ENCODE measurements at regions not wholly inside any gene's neighbourhood (a gene's known extent, or its start where the extent isn't known, plus 50 kb on each side); places are given as distances from the start of the nearest gene placed in this dataset.

GRCh38 chr2:120830096-120830830, 94.6 kb downstream of the GLI2 start:
- no peaks in the 10 kb centered on the region for H3K9me2 ChIP-seq (ENCODE audit: insufficient read depth)
- no peaks in the 10 kb centered on the region for H3K27me3 ChIP-seq (ENCODE audit: insufficient read depth, low read length)
- no peak for TF ChIP-seq CTCF (IDR thresholded peaks at IDR 0.05 in 2 of 3, conservative IDR thresholded peaks at IDR 0.05 in 1 of 3; ENCODE audit: borderline replicate concordance in 1 of 3, insufficient read depth in 1 of 3, low read depth in 2 of 3, low read length in 2 of 3)
- TF ChIP-seq EZH2 (IDR thresholded peaks at IDR 0.05), result no peak
- no peak for TF ChIP-seq EGR1 (IDR thresholded peaks at IDR 0.05; ENCODE audit: low read depth)
- TF ChIP-seq POLR2AphosphoS5 (IDR thresholded peaks at IDR 0.05; ENCODE audit: low read depth, low read length), result no peak
- TF ChIP-seq CBX3 (IDR thresholded peaks at IDR 0.05; ENCODE audit: low read depth), result no peak
- TF ChIP-seq ZNF274 (IDR thresholded peaks at IDR 0.05; ENCODE audit: low read depth, low read length), result no peak
- TF ChIP-seq REST (IDR thresholded peaks at IDR 0.05; ENCODE audit: low read depth), result no peak
- TF ChIP-seq CEBPB (IDR thresholded peaks at IDR 0.05; ENCODE audit: low read depth), result no peak
- no peak for TF ChIP-seq SP1 (IDR thresholded peaks at IDR 0.05; ENCODE audit: low read depth)
- TF ChIP-seq TCF7L2 (IDR thresholded peaks at IDR 0.05; ENCODE audit: borderline replicate concordance, extremely low read depth, insufficient read depth, insufficient read length), result no peak
- TF ChIP-seq SRF (IDR thresholded peaks at IDR 0.05; ENCODE audit: low read depth), result no peak
- no peak for TF ChIP-seq RAD21 (IDR thresholded peaks at IDR 0.05; ENCODE audit: low read depth)
- TF ChIP-seq SIN3A (IDR thresholded peaks at IDR 0.05; ENCODE audit: low read depth), result no peak
- no peak for TF ChIP-seq ATF3 (IDR thresholded peaks at IDR 0.05)
- no peak for TF ChIP-seq EZH2phosphoT487 (IDR thresholded peaks at IDR 0.05; ENCODE audit: borderline replicate concordance)
- TF ChIP-seq FOSL1 (IDR thresholded peaks at IDR 0.05; ENCODE audit: low read depth), result no peak
- no peak for TF ChIP-seq POLR2A (IDR thresholded peaks at IDR 0.05; ENCODE audit: borderline replicate concordance, extremely low read depth, insufficient read depth, insufficient read length)
- TF ChIP-seq ZFX (IDR thresholded peaks at IDR 0.05), result no peak
- no peaks in the 10 kb centered on the region for H3K36me3 ChIP-seq (ENCODE audit: control insufficient read depth in 1 of 2, insufficient read depth in 2 of 2, low read length in 2 of 2)
- H3K79me2 ChIP-seq (ENCODE audit: insufficient read depth, low read length), result no peaks in the 10 kb centered on the region
- ChIA-PET POLR2A (no interaction called here), CTCF (no interaction called here), RAD21 (ENCODE audit: low non-redundant PET in 1 of 2, low total read pairs in 2 of 2, uncharacterized antibody in 2 of 2, unreplicated experiment in 2 of 2) (no interaction called here)
- H3K4me2 ChIP-seq (ENCODE audit: low read length), result no peak overlapping the region
- H3K4me3 ChIP-seq (replicated peaks in 1 of 2; ENCODE audit: low read depth in 1 of 2, low read length in 2 of 2), result no peak overlapping the region
- no peak for DNase-seq (ENCODE audit: low read depth, low spot score)
- H3K4me1 ChIP-seq (ENCODE audit: control insufficient read depth in 1 of 2, insufficient read depth in 2 of 2, low read length in 2 of 2), result no peaks in the 10 kb centered on the region
- no peak for ATAC-seq
- no peaks in the 10 kb centered on the region for H3K9me3 ChIP-seq (ENCODE audit: control insufficient read depth in 1 of 2, insufficient read depth in 1 of 2, low read depth in 1 of 2, low read length in 2 of 2)
- no peak overlapping the region for H2AFZ ChIP-seq (ENCODE audit: low read depth, low read length, poor library complexity, severe bottlenecking)
- intact Hi-C loops (cut with micrococcal nuclease), result no loop called here
- H3K9ac ChIP-seq (ENCODE audit: low read length), result no peak overlapping the region
- no TSS peak for BruUV-seq (replicated peaks)
- no peak overlapping the region for H3K27ac ChIP-seq (ENCODE audit: low read depth, low read length)
- H4K20me1 ChIP-seq (ENCODE audit: insufficient read depth), result no peaks in the 10 kb centered on the region
